GM12891 (cell line): ENCODE measurements at regions not wholly inside any gene's neighbourhood (a gene's known extent, or its start where the extent isn't known, plus 50 kb on each side); places are given as distances from the start of the nearest gene placed in this dataset.
"Not testable (repeated sequence)": the region's sequence is repeated elsewhere in the genome, so short reads cannot be mapped to it uniquely, and the experiment has no call there.

Experiments
- DNase-seq: peaks from one replicate; pipeline ENCODE4 v3.0.0; 2011; ENCODE audit warnings: low spot score; ENCODE audit not compliant: insufficient read length
- FAIRE-seq: peaks from 2 replicates; lab custom pipeline; 2011; peaks lifted over from hg19 to GRCh38; lab: Jason Lieb, UNC
- PAX5 ChIP-seq: IDR thresholded peaks from 2 replicates; pipeline ENCODE4 v1.6.1; 2011; ENCODE audit warnings: low read length, moderate library complexity, mild to moderate bottlenecking; ENCODE audit not compliant: insufficient read depth, severe bottlenecking
- POLR2A ChIP-seq: IDR thresholded peaks from 2 replicates; pipeline ENCODE4 v1.6.1; 2011; ENCODE audit warnings: low read depth, low read length, control low read depth
- POLR2AphosphoS5 ChIP-seq: IDR thresholded peaks from 2 replicates; pipeline ENCODE4 v1.6.1; 2011; ENCODE audit warnings: low read depth, low read length, control low read depth
- POU2F2 ChIP-seq: IDR thresholded peaks from 2 replicates; pipeline ENCODE4 v1.6.1; 2011; ENCODE audit warnings: low read depth, mild to moderate bottlenecking, control low read depth, low read length, moderate library complexity
- SPI1 ChIP-seq: IDR thresholded peaks from 2 replicates; pipeline ENCODE4 v1.6.1; 2011; ENCODE audit warnings: low read depth, low read length, control low read depth
- TAF1 ChIP-seq: IDR thresholded peaks from 2 replicates; pipeline ENCODE4 v1.6.1; 2011; ENCODE audit warnings: low read depth, low read length, control low read depth

DNA sequence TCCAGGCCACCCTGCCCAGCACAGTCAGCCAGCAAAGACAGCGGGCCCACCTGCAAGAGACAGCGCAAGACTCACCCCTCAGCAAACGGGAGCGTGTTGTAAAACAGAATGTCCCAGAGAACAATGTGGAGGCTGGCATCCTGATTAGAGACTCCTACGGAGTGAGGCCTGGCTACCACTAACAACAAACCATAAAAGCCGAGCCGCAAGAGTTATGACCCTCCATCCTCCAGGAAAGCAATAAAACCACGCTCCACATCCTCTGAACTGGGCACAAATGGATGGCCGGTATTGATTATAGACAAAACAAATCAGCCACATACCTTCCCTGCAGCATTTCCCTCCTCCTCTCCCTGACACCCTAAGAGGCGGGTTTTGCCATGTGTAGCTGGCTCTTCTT lies 75.8 kb upstream of the LIPC start:
- FAIRE-seq (peak; percentile 52), DNase-seq (no peak)
- no peak for TF ChIP-seq POLR2A
- TF ChIP-seq SPI1 = no peak
- TF ChIP-seq POLR2AphosphoS5 = no peak
- TF ChIP-seq PAX5 = no peak
- TF ChIP-seq TAF1 = no peak
- no peak for TF ChIP-seq POU2F2

DNA sequence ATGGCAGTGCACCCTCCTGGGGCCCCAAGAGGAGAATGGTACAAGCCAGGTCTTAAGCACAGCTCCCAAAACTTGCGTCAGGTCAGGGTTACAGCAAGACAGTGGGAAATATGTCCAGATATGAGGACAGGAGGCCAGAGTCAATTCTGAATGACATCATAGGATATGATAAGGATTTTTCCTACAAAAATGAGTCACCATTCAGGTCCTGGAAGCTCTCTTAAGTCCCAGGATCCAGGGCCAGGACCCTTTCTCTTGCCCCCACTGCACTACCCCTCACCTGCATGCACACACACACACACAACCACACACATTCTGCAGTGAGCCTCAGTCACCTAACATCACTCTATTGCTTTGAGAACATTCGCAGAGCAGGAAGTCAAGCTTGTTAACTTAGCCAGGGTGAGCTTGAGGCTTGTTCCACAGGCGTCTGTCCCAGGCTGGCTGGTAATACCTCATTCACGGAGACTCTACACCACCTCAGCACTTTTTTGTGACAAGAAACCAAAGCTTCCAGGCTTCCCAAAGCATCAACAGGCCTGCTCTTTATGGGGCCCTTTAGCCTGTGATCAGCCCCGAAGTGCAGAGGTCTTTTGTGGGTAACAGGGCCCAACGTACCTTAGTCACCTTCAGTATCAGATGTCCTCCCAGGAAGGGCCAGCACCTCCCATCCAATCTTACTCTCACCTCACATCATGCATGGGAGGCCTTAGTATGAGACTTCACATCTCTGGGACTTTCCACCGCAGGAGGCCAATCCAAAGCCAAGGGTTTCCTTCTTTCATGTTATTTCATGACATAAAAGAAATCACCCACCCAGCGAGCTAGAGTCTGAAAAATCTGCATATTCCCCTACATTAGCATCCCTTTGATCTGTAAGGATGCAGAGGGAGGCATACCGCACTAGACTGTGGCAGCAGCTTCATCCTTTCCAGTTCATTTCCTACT lies 74.0 kb upstream of the LIPC start:
- no peak for DNase-seq
- FAIRE-seq = peak; percentile 61
- TF ChIP-seq POU2F2 (peak; percentile 55; the same call in 1 of the 2 replicates), SPI1 (no peak)

DNA sequence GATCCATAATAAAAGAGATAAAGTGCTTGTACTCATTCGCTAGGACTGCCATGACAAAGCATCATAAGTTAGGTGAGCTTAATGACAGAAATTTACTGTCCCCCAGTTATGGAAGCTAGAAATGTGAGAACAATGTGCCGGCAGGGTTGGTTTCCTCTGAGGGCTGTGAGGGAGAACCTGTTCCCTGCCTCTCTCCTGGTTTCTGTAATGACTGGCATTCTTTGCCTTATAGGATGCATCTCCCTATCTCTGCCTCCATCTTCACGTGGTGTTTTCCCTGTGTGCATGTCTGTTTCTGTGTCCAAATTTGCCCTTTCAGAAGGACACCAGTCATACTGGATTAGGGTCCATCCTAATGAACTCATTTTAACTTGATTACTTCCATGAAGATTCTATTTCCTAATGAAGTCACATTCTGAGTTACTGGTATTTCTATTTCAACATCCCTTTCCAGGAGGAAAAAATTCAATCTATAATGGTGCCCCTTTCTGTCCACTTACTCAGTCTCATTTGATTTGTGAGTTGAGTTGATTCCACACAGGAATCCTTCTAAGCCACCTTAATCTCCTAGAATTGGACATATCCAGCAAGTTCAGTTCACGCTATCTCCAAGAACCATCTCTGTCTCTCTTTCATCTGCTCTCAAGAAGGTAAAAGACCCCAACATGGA lies 71.2 kb upstream of the LIPC start:
- no peak for DNase-seq
- TF ChIP-seq POLR2A (no peak), SPI1 (no peak), PAX5 (no peak)
- no peak for FAIRE-seq

DNA sequence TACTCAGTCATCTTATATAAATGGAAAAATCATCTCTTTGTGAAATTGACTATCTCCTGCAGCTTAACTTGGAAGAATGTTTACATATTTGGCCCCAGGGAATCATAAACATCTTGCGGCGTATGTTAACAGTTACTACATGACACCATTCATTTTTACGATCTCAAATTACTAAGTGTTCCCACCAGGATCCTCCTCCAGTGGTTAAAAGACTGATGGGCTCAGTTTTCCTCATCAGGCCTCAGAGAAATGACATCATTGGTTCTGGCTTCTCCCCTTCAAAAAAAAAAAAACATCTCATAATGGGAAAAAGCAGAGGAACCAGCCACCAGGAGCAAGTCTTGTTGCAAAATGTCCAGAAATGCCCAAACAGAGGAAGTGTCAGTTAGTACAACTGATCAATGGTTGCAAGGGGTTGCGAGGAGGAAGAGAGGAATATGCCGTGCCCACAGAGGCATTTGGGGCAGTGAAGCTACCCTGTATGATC lies 70.5 kb upstream of the LIPC start:
- no peak for TF ChIP-seq POU2F2
- no peak for TF ChIP-seq TAF1
- no peak for TF ChIP-seq SPI1
- TF ChIP-seq PAX5 = no peak
- TF ChIP-seq POLR2AphosphoS5 = no peak
- TF ChIP-seq POLR2A = no peak
- DNase-seq = no peak
- no peak for FAIRE-seq

DNA sequence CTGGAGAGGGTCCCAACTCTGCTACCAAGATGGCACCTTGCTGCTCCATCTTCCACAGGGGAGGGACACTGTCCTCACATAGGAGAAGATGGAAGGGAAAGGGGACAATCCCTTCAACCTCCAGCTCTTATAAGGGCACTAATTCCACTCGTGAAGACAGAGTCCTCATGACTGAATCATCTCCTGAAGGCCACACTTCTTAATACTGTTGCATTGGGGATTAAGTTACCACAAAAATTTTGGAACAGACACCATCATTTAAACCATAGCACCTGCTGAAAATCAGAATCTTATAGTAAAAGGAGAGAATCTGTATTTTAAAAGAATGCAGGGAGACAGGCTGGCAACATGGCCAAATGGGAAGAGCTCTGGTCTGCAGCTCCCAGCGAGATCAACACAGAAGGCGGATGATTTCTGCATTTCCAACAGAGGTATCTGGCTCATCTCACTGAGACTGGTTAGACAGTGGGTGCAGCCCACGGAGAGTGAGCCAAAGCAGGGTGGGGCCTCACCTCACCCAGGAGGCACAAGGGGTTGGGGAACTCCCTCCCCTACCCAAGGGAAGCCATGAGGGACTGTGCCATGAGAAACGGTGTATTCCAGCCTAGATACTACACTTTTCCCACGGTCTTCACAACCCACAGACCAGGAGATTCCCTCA lies 69.4 kb upstream of the LIPC start:
- DNase-seq (no peak), FAIRE-seq (no peak)
- TF ChIP-seq PAX5 = no peak
- no peak for TF ChIP-seq TAF1
- no peak for TF ChIP-seq POU2F2
- TF ChIP-seq SPI1 = no peak
- no peak for TF ChIP-seq POLR2AphosphoS5
- TF ChIP-seq POLR2A = no peak

DNA sequence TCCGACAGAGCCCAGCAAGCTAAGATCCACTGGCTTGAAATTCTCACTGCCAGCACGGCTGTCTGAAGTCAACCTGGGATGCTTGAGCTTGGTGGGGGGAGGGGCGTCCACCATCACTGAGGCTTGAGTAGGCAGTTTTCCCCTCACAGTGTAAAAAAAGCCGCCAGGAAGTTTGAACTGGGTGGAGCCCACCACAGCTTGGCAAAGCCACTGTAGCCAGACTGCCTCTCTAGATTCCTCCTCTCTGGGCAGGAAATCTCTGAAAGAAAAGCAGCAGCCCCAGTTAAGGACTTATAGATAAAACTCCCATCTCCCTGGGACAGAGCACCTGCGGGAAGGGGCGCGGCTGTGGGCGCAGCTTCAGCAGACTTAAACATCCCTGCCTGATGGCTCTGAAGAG lies 68.7 kb upstream of the LIPC start:
- not testable (repeated sequence) for DNase-seq, FAIRE-seq

DNA sequence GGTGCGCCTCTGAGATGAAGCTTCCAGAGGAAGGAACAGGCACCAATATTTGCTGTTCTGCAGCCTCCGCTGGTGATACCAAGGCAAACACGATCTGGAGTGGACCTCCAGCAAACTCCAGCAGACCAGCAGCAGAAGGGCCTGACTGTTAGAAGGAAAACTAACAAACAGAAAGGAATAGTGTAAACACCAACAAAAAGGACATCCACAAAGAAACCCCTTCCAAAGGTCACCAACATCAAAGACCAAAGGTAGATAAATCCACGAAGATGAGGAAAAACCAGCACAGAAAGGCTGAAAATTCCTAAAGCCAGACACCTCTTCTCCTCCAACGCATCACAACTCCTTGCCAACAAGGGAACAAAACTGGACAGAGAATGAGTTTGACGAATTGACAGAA lies 68.1 kb upstream of the LIPC start:
- DNase-seq, FAIRE-seq: not testable (repeated sequence)

DNA sequence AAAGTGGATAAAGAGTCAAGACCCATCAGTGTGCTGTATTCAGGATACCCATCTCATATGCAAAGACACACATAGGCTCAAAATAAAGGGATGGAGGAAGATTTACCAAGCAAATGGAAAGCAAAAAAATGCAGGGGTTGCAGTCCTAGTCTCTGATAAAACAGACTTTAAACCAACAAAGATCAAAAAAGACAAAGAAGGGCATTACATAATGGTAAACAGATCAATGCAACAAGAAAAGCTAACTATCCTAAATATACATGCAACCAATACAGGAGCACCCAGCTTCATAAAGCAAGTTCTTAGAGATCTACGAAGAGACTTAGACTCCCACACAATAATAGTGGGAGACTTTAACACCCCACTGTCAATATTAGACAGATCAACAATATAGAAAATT lies 66.7 kb upstream of the LIPC start:
- FAIRE-seq, DNase-seq: not testable (repeated sequence)

DNA sequence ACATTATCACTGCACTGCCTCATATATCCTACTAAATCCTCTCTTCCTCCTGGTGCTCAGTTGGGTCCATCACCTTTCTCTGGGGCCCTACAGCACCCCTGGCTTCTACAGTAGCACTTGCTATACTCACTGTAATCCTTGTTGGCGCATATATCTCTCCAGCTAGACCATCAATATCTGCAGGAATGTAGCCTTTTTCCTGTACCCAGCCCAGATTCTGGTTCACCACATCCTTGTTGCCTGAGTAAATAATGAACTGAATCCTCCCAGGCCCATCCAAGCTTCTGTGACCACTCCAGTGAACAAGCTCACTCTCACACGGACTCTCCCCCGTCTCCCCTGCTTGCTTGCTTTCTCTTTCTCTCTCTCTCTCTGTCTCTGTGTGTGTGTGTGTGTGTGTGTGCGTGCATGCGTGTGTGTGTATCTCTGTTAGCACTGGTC lies 62.5 kb upstream of the LIPC start:
- no peak for FAIRE-seq
- TF ChIP-seq PAX5 (no peak), POU2F2 (no peak), SPI1 (no peak), POLR2A (no peak), TAF1 (no peak), POLR2AphosphoS5 (no peak)
- DNase-seq = no peak

DNA sequence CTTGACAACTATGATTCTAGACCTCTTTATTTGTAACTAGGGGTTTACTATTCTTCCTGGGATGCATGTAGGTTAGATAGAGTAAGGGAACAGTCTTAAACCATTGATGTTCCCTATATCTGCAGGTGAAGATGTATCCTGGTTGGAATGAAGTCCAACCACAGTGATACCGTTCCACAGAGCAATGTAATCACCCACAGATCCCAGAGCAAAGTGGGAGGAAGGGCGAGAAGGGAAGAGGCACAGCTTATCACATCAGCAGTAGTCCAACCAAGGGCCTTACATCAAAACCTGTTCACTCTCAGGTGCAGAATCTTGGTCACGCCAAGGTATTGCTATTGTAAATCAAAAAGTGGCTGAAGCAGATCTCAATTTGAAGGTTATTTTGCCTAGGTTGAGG lies 61.8 kb upstream of the LIPC start:
- FAIRE-seq (no peak), DNase-seq (no peak)
- TF ChIP-seq PAX5 (no peak), POLR2AphosphoS5 (no peak), POU2F2 (no peak), POLR2A (no peak), SPI1 (no peak), TAF1 (no peak)
